ENCODE measurements at regions not wholly inside any gene's neighbourhood (a gene's known extent, or its start where the extent isn't known, plus 50 kb on each side); places are given as distances from the start of the nearest gene placed in this dataset.

DNA sequence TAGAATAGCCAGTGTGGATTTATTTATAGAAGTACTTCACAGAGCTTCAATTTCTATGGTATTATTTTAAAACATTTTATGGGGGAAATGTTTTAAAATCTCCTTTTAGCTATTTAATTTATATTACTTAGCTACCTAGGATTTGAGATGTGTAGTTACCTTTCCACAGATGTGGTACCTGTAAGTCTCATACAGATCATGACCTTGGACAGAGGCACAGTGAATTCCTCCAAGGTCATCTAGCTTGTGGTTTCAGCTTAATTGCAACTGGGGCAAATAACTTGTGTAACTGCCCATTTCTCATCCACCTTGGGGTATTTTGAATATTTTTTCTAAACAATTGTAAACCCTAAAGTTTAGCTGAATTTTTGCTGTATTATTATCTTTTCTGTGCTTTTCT lies 89.2 kb downstream of the DMRTA1 start:
- TF ChIP-seq, protein P1, sequence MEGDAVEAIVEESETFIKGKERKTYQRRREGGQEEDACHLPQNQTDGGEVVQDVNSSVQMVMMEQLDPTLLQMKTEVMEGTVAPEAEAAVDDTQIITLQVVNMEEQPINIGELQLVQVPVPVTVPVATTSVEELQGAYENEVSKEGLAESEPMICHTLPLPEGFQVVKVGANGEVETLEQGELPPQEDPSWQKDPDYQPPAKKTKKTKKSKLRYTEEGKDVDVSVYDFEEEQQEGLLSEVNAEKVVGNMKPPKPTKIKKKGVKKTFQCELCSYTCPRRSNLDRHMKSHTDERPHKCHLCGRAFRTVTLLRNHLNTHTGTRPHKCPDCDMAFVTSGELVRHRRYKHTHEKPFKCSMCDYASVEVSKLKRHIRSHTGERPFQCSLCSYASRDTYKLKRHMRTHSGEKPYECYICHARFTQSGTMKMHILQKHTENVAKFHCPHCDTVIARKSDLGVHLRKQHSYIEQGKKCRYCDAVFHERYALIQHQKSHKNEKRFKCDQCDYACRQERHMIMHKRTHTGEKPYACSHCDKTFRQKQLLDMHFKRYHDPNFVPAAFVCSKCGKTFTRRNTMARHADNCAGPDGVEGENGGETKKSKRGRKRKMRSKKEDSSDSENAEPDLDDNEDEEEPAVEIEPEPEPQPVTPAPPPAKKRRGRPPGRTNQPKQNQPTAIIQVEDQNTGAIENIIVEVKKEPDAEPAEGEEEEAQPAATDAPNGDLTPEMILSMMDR (IDR thresholded peaks at IDR 0.05; ENCODE audit: low read depth, low read length, poor library complexity, severe bottlenecking) = no peak
- TF ChIP-seq EZH2phosphoT487 (IDR thresholded peaks at IDR 0.05; ENCODE audit: borderline replicate concordance, low read length) = no peak

Data from DOHH2 (cell line).